CD4-positive, alpha-beta T cell treated with Interleukin-15 for 1 hour (primary cell): ENCODE measurements at regions not wholly inside any gene's neighbourhood (a gene's known extent, or its start where the extent isn't known, plus 50 kb on each side); places are given as distances from the start of the nearest gene placed in this dataset.
"Not testable (repeated sequence)": the region's sequence is repeated elsewhere in the genome, so short reads cannot be mapped to it uniquely, and the experiment has no call there.

Experiments used
- DNase-seq: peaks from one replicate; pipeline ENCODE4 v3.0.0-alpha.2; 2020

DNA sequence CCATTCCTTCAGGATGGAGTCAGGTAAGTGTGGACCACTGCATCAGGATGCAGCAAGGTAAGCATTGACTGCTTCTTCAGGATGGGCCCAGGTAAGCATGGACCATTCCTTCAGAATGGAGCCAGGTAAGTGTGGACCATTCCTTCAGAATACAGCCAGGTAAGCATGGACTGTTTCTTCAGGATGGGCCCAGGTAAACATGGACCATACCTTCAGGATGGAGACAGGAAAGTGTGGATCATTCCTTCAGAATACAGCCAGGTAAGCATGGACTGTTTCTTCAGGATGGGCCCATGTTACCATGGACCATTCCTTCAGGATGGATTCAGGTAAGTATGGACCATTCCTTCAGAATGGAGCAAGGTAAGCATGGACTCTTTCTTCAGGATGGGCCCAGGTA is 89.4 kb upstream of the SPACA7 start:
- not testable (repeated sequence) for DNase-seq

DNA sequence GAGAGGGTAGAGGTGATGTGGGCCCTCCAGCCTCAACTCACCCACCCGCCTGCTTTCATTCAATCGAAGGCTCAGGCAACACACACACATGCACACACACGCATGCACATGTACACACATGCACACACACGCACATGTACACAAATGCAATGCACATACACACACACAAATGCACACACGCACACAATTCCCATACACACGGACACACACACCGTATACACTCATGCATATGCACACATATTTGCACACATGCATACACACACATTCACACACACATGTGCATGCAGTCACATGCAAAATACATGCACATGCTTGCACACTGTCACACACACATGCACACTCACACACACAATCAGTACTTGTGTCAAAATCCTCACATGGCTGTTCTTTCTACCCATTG is 55.9 kb upstream of the SPACA7 start:
- DNase-seq = no peak

DNA sequence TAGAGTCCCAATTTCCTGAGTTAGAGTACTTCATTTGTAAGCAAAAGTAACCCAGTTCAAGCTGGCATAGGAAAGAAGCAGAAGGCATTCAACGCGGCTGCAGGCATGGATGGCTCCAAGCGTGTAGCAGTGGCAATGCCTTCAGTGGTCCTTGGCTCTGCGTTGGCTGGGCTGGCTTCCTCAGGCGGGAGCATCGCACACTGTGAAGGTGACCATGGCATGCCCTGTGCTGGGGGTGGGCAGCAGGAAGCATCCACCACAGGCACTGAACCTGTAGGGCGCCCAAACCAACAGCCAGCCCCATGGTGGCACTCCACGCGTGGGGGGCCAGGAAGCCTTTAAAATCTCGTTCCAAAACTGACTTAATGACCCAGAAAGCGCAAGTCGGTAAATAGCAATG is 53.6 kb upstream of the SPACA7 start:
- no peak for DNase-seq

DNA sequence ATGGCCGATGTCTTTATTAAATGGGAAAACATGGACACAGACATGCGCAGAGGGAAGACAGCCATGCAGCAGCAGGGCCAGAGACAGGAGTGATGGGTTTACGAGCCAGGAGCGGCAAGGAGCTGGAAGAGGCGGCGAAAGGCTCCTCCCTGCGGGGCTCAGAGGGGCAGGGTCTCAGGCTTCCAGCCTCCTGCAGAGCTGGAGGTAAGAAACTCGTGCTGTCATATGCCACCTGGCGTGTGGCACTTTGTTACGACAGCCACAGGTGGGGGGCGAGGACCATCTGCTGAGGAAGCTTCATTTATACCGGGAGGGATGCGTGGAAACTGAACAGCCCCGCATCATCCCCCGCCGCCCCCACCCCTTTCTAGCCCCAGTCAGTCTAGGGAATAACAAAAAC is 52.0 kb upstream of the SPACA7 start:
- DNase-seq = no peak

DNA sequence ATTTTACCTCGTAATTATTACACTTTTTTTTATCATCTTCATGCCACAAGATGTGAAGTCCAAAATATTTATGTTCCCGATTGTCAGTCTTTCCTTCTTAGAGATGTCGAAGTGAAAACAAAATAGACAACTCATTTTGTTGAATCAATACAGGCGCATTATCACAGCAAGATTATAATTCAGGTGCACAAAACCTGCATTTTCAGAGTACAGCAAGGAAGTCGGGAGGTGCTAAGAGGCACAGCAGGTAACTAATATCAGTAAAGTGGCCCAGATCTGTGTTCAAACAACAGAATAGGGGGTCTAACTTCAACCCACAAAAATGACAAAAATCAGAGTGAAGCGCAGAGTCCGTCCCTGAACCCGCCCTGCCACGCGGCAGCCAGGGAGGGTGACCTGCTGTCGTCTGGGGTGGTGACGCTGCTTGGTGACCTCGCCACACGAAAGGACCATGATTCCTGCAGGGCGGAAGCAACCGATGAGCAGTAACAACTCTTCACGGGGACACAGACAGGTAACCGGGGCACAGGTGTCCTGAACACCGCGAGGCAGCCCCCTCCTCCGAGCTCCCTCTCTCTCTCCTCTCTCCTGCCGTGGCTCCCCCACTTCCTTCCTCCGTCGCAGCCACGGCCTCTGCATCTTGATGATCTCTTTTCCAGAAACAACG is 50.9 kb upstream of the SPACA7 start:
- DNase-seq = no peak

DNA sequence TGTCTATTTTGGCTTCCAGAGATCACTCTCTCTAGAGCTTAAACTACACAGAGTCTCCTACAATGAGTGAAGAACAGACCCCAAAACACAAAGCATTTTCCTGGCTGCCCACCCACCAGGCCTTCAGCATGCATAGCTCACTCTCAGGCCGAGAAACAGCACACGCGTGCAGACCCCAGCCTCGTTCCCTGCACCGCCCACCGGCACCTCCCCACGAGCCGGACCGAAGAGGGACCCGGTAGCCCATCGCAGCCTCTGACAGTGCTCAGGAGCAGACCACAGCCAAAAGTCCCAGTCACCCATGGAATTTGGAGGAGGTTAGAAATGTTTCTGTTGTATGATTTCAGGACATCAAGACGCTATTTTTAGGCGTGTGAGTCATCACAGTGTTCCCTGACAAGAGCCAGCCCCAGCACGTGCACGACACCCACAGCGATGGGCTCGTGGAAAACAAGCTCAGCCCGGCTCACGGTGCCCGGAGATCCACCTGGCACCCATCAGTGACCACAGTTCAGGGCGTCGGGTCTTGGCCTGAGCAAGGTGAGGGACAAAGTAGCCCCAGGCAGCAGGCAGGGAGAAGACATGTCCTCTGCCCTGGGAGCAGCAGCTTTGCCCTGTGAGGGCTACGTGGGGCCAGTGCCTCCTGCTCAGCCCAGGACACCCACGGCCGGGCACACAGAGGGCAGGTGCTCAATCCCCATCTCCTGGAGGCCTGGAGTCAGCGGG is 50.1 kb upstream of the SPACA7 start:
- DNase-seq = no peak
